WTC11 (cell line): ENCODE measurements at regions not wholly inside any gene's neighbourhood (a gene's known extent, or its start where the extent isn't known, plus 50 kb on each side); places are given as distances from the start of the nearest gene placed in this dataset.

Experiments used
- CTCF ChIP-seq: fragments of 200-600 bp; IDR thresholded peaks from 2 replicates; pipeline ENCODE4 v1.8.0; 2022; ENCODE audit warnings: antibody characterized with exemption
- USF2 ChIP-seq: sonication (generic); formaldehyde crosslinking; IDR thresholded peaks from 2 replicates; pipeline ENCODE4 v1.8.1; 2023; ENCODE audit warnings: mild to moderate bottlenecking, missing genetic modification reagents, moderate library complexity
- ZNF232 ChIP-seq: sonication (generic); formaldehyde crosslinking; IDR thresholded peaks from 2 replicates; pipeline ENCODE4 v1.8.0; 2022; ENCODE audit warnings: mild to moderate bottlenecking, missing genetic modification reagents

GRCh38 chr18:40017021-40017420 is 1938.0 kb upstream of the PIK3C3 start:
- TF ChIP-seq ZNF232 (CRISPR knock-in tag) (no peak), CTCF (no peak), USF2 (no peak)
